NCI-H187 treated with DMSO at 0.1 percent for 48 hours (cell line): ENCODE measurements at regions not wholly inside any gene's neighbourhood (a gene's known extent, or its start where the extent isn't known, plus 50 kb on each side); places are given as distances from the start of the nearest gene placed in this dataset.
A peak's percentile ranks its signal among the peaks of the same experiment; 100 is the strongest.
"Not testable (repeated sequence)": the region's sequence is repeated elsewhere in the genome, so short reads cannot be mapped to it uniquely, and the experiment has no call there.

Experiments used
- DNase-seq: peaks from one replicate; lab custom pipeline; 2025; lab: John Stamatoyannopoulos, UW

GRCh38 chr7:79953130-79953529 lies 181.5 kb upstream of the GNAI1 start:
- DNase-seq = no peak

DNA sequence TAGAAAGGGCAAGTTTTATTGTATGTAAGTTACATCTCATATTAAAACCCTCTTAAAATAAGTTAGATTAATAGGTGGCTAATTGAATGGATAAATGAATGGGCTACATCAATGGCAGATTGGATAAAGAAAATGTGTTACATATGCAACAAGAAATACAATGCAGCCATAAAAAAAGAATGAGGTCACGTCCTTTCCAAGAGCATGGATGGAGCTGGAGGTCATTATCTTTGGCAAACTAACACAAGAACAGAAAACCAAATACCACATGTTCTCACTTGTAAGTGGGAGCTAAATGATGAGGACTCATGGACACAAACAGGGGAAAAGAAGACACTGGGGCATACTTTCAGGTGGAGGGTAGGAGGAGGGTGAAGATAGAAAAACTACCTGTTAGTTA lies 182.2 kb upstream of the GNAI1 start:
- DNase-seq = no peak

GRCh38 chr7:79951415-79951814 lies 183.2 kb upstream of the GNAI1 start:
- DNase-seq = no peak

- DNase-seq = no peak
Measured at GRCh38 chr7:79949778-79950177, 184.9 kb upstream of the GNAI1 start.

DNA sequence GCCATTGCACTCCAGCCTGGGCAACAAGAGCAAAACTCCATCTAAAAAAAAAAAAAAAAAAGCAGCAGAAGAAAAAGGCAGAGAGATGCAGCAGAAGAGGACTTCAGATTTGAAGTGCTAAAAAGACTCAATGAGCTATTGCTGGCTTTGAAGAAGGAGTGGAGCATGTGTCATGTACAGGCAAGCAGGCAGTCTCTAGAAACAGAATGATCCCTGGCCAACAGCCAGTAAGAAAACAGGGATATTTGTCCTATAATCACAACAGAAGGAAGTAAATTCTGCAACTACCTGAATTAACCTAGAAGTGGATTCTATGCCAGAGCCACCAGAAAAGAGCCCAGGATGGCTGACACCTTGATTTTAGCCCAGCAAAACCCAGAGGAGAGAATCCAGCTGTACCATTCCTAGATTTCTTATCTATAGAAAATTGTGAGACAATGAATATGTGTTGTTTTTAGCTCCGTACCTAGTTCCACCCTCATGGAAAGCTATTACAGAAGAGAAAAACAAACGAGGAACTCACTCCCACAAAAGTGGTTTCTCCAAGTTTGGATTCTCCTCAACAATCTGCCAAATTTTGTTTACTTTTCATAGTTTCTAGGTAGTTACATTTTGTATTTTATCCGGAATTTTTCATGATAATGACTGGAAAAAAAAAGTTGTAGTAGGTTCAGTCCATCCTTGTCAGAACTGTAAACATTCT lies 198.2 kb upstream of the GNAI1 start:
- no peak for DNase-seq

GRCh38 chr7:79934727-79935126 lies 199.9 kb upstream of the GNAI1 start:
- no peak for DNase-seq

DNA sequence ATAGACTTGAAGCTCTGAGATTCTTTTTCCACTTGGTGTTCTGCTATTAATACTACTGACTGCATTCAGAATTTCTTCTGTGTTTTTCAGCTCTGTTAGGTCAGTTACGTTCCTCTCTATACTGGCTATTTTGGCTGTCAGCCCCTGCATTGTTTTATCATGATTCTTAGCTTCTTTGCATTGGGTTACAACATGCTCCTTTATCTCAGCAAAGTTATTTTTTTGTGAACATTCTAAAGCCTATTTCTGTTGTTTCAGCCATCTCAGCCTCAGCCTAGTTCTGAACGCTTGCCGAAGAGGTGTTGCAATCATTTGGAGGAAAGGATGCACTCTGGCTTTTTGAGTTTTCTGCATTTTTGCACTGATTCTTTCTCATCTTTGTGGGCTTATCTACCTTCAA lies 201.5 kb upstream of the GNAI1 start:
- DNase-seq = no peak

DNA sequence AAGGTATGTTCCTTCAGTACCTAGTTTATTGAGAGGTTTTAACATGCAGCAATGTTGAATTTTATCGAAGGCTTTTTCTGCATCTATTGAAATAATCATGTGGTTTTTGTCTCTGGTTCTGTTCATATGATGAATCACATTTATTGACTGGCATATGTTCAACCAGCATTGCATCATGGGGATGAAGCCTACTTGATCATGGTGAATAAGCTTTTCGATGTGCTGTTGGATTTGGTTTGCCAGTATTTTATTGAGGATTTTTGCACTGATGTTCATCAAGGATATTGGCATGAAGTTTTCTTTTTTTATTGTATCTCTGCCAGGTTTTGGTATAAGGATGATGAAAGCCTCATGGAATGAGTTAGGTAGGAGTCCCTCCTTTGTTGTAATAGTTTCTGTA lies 204.0 kb upstream of the GNAI1 start:
- DNase-seq = no peak

DNA sequence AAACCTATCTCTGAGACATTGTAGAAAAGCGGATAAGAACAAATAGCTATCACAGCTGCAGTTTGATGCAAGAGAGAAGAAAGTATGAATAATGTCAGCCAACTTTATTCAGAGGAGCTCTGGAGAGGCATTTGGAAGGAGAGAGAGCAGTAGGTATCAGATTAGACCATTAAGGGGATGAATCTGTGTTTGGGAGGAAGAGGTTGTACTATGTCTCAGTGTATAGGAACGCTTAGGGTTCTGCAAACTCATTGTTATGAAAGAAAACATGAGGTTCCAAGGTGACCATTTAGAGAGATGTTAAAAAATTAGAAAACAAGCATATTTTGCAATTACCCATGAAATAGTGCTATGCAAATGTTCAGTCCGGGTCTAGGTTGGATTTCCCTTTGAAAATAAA lies 207.5 kb upstream of the GNAI1 start:
- DNase-seq = no peak

DNA sequence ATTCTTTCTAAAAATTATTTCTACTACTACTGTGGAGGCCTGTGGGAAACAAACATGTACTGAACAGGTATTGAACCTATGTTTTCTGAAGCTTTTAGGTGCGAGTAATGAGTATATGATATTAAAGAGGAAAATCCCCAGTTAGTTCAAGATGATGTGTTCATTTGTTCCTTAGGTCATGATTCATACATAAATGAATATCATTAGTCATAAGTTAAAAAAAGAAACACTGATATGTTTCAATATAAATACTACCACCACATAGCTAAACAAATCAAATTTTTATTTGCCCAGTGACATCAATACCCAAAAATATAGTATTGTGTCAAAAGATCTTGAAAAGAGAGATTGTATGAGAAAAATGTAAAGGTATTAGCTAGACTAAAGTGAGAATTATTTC lies 210.7 kb upstream of the GNAI1 start:
- DNase-seq = no peak

GRCh38 chr7:79922894-79923293 lies 211.7 kb upstream of the GNAI1 start:
- no peak for DNase-seq

DNA sequence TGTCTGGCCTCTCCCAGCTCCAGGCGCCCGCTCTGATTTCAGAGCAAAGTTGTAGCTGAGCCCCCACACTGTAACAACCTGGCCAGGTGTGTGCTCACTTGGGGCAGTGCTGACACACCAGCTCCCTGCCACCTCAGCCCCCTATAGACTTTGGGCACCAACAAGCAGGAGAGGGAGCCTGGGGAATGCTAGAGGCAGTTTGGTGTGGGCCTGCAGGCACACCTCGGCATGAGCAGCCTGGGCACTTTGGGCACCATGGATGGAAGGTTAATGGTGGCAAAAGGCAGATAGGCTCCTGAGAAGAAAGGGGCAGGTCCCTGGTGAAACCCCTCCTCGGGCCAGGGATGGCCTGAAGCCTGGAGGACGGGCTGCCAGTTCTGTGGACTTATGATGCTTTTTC lies 212.7 kb upstream of the GNAI1 start:
- DNase-seq = no peak

GRCh38 chr7:79918632-79919031 lies 216.0 kb upstream of the GNAI1 start:
- not testable (repeated sequence) for DNase-seq

DNA sequence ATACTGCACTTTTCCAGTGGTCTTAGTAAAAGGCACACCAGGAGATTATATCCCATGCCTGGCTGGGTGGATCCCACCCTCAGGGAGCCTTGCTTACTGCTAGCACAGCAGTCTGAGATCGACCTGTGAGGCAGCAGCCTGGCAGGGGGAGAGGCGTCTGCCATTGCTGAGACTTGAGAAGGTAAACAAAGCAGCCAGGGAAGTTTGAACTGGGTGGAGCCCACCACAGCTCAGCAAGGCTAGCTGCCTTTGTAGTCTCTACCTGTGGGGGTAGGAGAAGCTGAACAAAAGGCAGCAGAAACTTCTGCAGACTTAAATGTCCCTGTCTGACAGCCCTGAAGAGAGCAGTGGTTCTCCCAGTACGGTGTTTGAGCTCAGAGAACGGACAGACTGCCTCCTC lies 219.3 kb upstream of the GNAI1 start:
- DNase-seq = not testable (repeated sequence)

- DNase-seq = no peak
Measured at GRCh38 chr7:79912213-79912633, 222.4 kb upstream of the GNAI1 start.

- DNase-seq = no peak
Measured at GRCh38 chr7:79911420-79911819, 223.2 kb upstream of the GNAI1 start.

- no peak for DNase-seq
Measured at GRCh38 chr7:79909176-79909575, 225.5 kb upstream of the GNAI1 start.

DNA sequence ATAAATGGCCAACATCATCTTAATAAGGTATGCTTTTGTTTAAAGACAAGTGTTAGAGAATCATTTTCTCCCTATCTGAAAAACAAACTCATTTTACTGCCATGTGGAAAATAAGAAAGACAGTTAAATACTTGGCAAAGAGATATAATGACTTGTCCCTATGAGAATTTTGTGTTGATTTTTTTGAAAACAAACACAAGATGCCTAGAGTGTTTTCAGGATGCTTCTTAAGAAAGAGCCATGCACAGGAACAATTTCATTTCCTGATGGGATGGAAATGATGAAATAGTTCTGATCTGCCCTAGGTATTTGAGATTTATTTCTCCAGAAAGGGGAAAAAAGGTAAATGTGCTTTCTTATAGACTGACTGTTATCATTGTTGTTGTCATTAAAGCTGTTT lies 237.5 kb upstream of the GNAI1 start:
- DNase-seq = no peak

DNA sequence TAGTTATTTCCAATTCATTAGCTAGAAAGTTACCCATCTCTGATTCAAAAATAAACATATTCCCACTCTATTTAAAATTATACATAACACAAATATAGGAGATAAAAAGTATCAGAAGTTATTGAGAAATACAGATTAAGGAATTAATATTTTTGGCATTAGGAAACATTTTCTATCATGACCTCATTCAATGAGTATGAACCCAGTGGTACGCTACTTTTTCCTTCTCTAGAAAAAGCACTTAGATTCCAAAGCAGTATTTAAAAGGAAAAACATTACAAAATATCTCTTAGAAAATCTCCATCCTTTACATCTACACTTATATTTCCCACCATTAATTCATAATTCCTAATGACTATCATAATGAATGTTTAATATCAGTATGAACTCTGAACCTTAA lies 240.6 kb upstream of the GNAI1 start:
- no peak for DNase-seq

- DNase-seq = no peak
Measured at GRCh38 chr7:79882922-79883321, 251.7 kb upstream of the GNAI1 start.

DNA sequence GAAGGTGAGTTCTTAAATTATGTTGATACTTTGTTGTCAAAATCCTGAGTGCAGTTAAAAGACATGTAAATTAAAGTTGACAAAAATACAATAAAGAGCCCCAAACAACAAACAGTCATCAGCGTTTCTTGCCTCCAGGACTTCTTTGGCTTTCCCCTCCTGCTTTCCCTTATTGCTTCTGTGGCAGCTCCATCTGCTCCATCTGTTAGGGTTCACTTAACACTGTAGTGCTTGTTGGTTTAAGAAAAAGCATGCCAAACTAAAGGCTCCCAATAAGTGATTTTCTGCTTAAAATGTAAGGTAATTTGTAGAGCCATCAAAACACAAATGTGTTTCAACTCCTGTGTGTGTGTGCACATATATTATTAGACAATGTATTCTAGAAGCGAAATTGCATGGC lies 254.3 kb upstream of the GNAI1 start:
- DNase-seq = peak; percentile 42

GRCh38 chr7:79877874-79878465 lies 256.7 kb upstream of the GNAI1 start:
- no peak for DNase-seq

DNA sequence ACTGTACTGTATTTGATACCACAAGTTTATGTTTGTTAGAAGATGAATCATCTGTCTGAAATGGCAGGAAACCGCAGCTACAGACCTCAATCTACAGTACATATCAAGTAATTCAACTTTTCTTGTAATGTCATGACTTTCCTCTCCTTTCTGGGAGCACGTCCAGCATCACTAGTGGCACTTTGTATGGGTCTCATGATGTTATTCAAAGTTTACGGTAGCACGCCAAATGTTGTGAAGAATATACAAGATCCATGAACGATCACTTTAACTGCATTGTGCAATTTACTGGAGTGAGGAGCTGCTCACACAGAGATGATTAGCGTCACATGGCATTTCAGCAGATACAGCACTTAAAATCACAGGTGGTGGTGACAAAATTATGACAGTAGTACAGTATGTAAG lies 257.8 kb upstream of the GNAI1 start:
- no peak for DNase-seq

DNA sequence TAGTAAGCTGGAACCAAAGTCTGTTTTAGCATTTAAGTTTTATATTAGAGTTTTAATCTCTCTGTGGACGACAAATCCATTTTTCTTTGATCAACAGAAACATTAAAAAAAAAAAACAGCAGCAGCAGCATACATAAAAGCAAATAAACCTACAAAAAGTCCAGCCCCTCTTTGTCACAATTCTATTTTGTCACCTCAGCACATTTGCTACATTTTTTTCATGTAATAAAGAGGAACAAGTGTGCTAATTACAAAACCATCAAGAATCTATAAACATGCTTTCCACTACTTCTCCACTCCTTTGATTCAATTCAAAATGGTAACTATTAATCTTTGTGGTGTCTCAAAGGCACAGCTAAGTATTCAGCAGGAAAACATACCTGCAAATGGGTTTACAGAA lies 259.8 kb upstream of the GNAI1 start:
- no peak for DNase-seq
